ENCODE measurements at regions not wholly inside any gene's neighbourhood (a gene's known extent, or its start where the extent isn't known, plus 50 kb on each side); places are given as distances from the start of the nearest gene placed in this dataset.

GRCh38 chr5:4395752-4396151 is 744.4 kb upstream of the ADAMTS16 start:
- peaks cover 19% of the 10 kb centered on the region for H3K9me3 Mint-ChIP-seq (ENCODE audit: unreplicated experiment)
- H3K4me3 ChIP-seq (ENCODE audit: low read depth, low read length): no peak overlapping the region
- intact Hi-C loops (cut with micrococcal nuclease; ENCODE audit: unreplicated experiment): no loop called here
- no peaks in the 10 kb centered on the region for H3K4me1 ChIP-seq
- H3K9me3 ChIP-seq: peaks cover 5% of the 10 kb centered on the region
- H3K4me1 Mint-ChIP-seq (ENCODE audit: low read depth, unreplicated experiment): no peaks in the 10 kb centered on the region
- TF ChIP-seq, protein P1, sequence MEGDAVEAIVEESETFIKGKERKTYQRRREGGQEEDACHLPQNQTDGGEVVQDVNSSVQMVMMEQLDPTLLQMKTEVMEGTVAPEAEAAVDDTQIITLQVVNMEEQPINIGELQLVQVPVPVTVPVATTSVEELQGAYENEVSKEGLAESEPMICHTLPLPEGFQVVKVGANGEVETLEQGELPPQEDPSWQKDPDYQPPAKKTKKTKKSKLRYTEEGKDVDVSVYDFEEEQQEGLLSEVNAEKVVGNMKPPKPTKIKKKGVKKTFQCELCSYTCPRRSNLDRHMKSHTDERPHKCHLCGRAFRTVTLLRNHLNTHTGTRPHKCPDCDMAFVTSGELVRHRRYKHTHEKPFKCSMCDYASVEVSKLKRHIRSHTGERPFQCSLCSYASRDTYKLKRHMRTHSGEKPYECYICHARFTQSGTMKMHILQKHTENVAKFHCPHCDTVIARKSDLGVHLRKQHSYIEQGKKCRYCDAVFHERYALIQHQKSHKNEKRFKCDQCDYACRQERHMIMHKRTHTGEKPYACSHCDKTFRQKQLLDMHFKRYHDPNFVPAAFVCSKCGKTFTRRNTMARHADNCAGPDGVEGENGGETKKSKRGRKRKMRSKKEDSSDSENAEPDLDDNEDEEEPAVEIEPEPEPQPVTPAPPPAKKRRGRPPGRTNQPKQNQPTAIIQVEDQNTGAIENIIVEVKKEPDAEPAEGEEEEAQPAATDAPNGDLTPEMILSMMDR (IDR thresholded peaks at IDR 0.05; ENCODE audit: insufficient read depth in 1 of 2, low read depth in 1 of 2, low read length in 1 of 2, severe bottlenecking in 1 of 2, unreplicated experiment in 1 of 2): no peak
- no peaks in the 10 kb centered on the region for H3K36me3 ChIP-seq (ENCODE audit: control insufficient read depth, insufficient read depth, low read length)
- BruUV-seq (replicated peaks): no TSS peak
- no peaks in the 10 kb centered on the region for H3K27me3 ChIP-seq (replicated peaks; ENCODE audit: control insufficient read depth, insufficient read depth, low read length)
- H3K27ac Mint-ChIP-seq (ENCODE audit: unreplicated experiment): no peak overlapping the region
- H3K27me3 Mint-ChIP-seq (ENCODE audit: insufficient read depth, unreplicated experiment): peaks cover 2% of the 10 kb centered on the region
- POLR2A ChIA-PET: no interaction called here
- H3K36me3 Mint-ChIP-seq (ENCODE audit: insufficient read depth, unreplicated experiment): no peaks in the 10 kb centered on the region
- no peak for DNase-seq
- no peak overlapping the region for H3K4me3 Mint-ChIP-seq (ENCODE audit: unreplicated experiment)
- CTCF ChIA-PET: no interaction called here

DNA sequence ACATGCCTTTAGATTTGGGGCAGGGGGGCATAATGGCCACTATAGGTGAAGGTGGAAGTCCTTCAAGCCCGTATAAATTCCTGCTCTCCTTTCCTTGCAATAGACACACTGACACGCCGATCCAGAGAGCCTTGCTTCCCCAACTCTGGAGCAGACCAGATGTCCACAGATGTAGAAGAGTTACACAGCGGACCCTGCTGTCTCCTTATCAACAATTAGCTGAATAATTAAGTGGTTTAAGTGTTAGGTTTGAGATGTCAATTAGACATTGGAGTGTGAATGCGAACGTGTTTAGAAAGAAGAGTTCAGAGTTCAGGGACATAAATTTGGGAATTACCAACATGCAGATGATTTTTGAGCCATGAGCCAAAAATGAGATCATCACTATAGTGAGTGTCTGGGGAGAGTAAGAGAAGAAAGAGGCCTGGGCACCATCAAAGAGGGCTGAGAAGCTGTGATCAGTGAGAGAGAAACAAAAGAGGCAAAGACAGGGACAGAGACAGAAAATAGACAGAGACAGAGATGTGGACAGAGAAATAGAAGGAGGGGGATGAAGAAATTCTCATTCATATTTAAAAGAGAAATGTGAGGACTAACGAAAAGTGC is 734.4 kb upstream of the ADAMTS16 start:
- H3K4me1 Mint-ChIP-seq (ENCODE audit: low read depth, unreplicated experiment): no peaks in the 10 kb centered on the region

DNA sequence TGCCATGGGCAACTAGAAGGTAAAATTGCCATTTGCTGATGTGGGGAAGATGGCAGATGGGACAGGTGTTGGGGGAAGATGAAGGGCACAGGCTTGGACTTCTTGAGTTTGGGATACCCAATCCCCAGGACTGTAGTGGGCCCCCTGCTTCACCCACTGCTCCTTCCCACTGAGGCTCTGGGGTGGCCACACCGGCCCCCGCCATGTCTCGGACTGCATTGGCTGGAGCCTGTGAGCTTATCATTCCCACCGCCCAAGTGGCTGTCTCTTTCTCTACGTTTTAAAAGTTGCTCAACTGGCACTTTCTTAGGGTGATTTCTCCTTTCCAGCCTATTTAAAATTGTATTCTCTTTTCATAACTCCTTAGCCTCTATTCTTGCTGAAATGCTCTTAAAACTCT is 730.0 kb upstream of the ADAMTS16 start:
- Histone ChIP-seq H3K4me3 (ENCODE audit: low read depth, low read length) (no peak overlapping the region), H3K9me3 (no peaks in the 10 kb centered on the region; the same call in 1 of the 2 replicates), H3K4me1 (no peaks in the 10 kb centered on the region), H3K27me3 (replicated peaks; ENCODE audit: control insufficient read depth, insufficient read depth, low read length) (no peaks in the 10 kb centered on the region), H3K36me3 (ENCODE audit: control insufficient read depth, insufficient read depth, low read length) (no peaks in the 10 kb centered on the region)
- TF ChIP-seq, protein P1 (IDR thresholded peaks at IDR 0.05; ENCODE audit: insufficient read depth in 1 of 2, low read depth in 1 of 2, low read length in 1 of 2, severe bottlenecking in 1 of 2, unreplicated experiment in 1 of 2): no peak
- POLR2A ChIA-PET: no interaction called here
- BruUV-seq (replicated peaks): no TSS peak
- Mint-ChIP-seq H3K36me3 (ENCODE audit: insufficient read depth, unreplicated experiment) (peaks cover 5% of the 10 kb centered on the region), H3K4me1 (ENCODE audit: low read depth, unreplicated experiment) (no peaks in the 10 kb centered on the region), H3K27ac (ENCODE audit: unreplicated experiment) (no peak overlapping the region), H3K9me3 (ENCODE audit: unreplicated experiment) (no peaks in the 10 kb centered on the region), H3K4me3 (ENCODE audit: unreplicated experiment) (no peak overlapping the region), H3K27me3 (ENCODE audit: insufficient read depth, unreplicated experiment) (peaks cover 22% of the 10 kb centered on the region)
- CTCF ChIA-PET: no interaction called here
- DNase-seq: no peak
- intact Hi-C loops (cut with micrococcal nuclease; ENCODE audit: unreplicated experiment): no loop called here

More for the DNA sequence above, 734.4 kb upstream of the ADAMTS16 start:
- TF ChIP-seq, protein P1 (IDR thresholded peaks at IDR 0.05; ENCODE audit: insufficient read depth in 1 of 2, low read depth in 1 of 2, low read length in 1 of 2, severe bottlenecking in 1 of 2, unreplicated experiment in 1 of 2): no peak
- Histone ChIP-seq H3K36me3 (ENCODE audit: control insufficient read depth, insufficient read depth, low read length) (no peaks in the 10 kb centered on the region), H3K27me3 (replicated peaks; ENCODE audit: control insufficient read depth, insufficient read depth, low read length) (no peaks in the 10 kb centered on the region), H3K9me3 (no peaks in the 10 kb centered on the region; the same call in 1 of the 2 replicates), H3K4me1 (no peaks in the 10 kb centered on the region), H3K4me3 (ENCODE audit: low read depth, low read length) (no peak overlapping the region)
- Mint-ChIP-seq H3K9me3 (ENCODE audit: unreplicated experiment) (no peaks in the 10 kb centered on the region), H3K27me3 (ENCODE audit: insufficient read depth, unreplicated experiment) (peaks cover 11% of the 10 kb centered on the region), H3K4me3 (ENCODE audit: unreplicated experiment) (no peak overlapping the region), H3K36me3 (ENCODE audit: insufficient read depth, unreplicated experiment) (peaks cover 5% of the 10 kb centered on the region), H3K27ac (ENCODE audit: unreplicated experiment) (no peak overlapping the region)
- DNase-seq: no peak
- BruUV-seq (replicated peaks): no TSS peak
- intact Hi-C loops (cut with micrococcal nuclease; ENCODE audit: unreplicated experiment): no loop called here
- ChIA-PET CTCF (no interaction called here), POLR2A (no interaction called here)

Measured in Caco-2 (cell line).